Islet of Langerhans (tissue), 1 donor: ENCODE measurements at regions not wholly inside any gene's neighbourhood (a gene's known extent, or its start where the extent isn't known, plus 50 kb on each side); places are given as distances from the start of the nearest gene placed in this dataset.

Experiments
- FAIRE-seq: peaks from one replicate; lab custom pipeline; 2011; peaks lifted over from hg19 to GRCh38; lab: Jason Lieb, UNC

GRCh38 chr10:78777466-78777865 is 291.3 kb upstream of the ZMIZ1 start:
- FAIRE-seq: no peak

GRCh38 chr10:78777867-78778266 is 290.9 kb upstream of the ZMIZ1 start:
- FAIRE-seq: no peak

GRCh38 chr10:78778444-78779338 is 290.1 kb upstream of the ZMIZ1 start:
- no peak for FAIRE-seq

- no peak for FAIRE-seq
Measured at GRCh38 chr10:78779339-78779955, 289.3 kb upstream of the ZMIZ1 start.

- no peak for FAIRE-seq
Measured at GRCh38 chr10:78780551-78780961, 288.2 kb upstream of the ZMIZ1 start.

GRCh38 chr10:78781251-78781913 is 287.4 kb upstream of the ZMIZ1 start:
- FAIRE-seq: no peak

GRCh38 chr10:78781991-78782390 is 286.8 kb upstream of the ZMIZ1 start:
- no peak for FAIRE-seq

- no peak for FAIRE-seq
Measured at GRCh38 chr10:78782441-78782840, 286.3 kb upstream of the ZMIZ1 start.

GRCh38 chr10:78783753-78784152 is 285.0 kb upstream of the ZMIZ1 start:
- no peak for FAIRE-seq

- no peak for FAIRE-seq
Measured at GRCh38 chr10:78784546-78784945, 284.2 kb upstream of the ZMIZ1 start.

- FAIRE-seq: no peak
Measured at GRCh38 chr10:78785066-78785465, 283.7 kb upstream of the ZMIZ1 start.

GRCh38 chr10:78785991-78786390 is 282.8 kb upstream of the ZMIZ1 start:
- FAIRE-seq: no peak

GRCh38 chr10:78787125-78787524 is 281.6 kb upstream of the ZMIZ1 start:
- FAIRE-seq: no peak

- no peak for FAIRE-seq
Measured at GRCh38 chr10:78794736-78795455, 273.9 kb upstream of the ZMIZ1 start.

GRCh38 chr10:78798976-78799730 is 269.6 kb upstream of the ZMIZ1 start:
- no peak for FAIRE-seq

GRCh38 chr10:78800006-78800405 is 268.8 kb upstream of the ZMIZ1 start:
- no peak for FAIRE-seq

GRCh38 chr10:78800535-78801320 is 268.0 kb upstream of the ZMIZ1 start:
- no peak for FAIRE-seq

- no peak for FAIRE-seq
Measured at GRCh38 chr10:78802431-78802830, 266.3 kb upstream of the ZMIZ1 start.

GRCh38 chr10:78802866-78803265 is 265.9 kb upstream of the ZMIZ1 start:
- no peak for FAIRE-seq

GRCh38 chr10:78803710-78804109 is 265.1 kb upstream of the ZMIZ1 start:
- no peak for FAIRE-seq
